AG10803 (cell line): ENCODE measurements at regions not wholly inside any gene's neighbourhood (a gene's known extent, or its start where the extent isn't known, plus 50 kb on each side); places are given as distances from the start of the nearest gene placed in this dataset.
"Not testable (repeated sequence)": the region's sequence is repeated elsewhere in the genome, so short reads cannot be mapped to it uniquely, and the experiment has no call there.

Experiments
- DNase-seq: peaks from one replicate; pipeline ENCODE4 v3.0.0; 2010; ENCODE audit warnings: low read depth
- H3K4me3 ChIP-seq: 2 replicates; pipeline ENCODE4 v1.5.1; 2011; ENCODE audit warnings: mild to moderate bottlenecking, low read length, control low read depth
- CTCF ChIP-seq: conservative IDR thresholded peaks from 2 replicates; pipeline ENCODE4 v1.5.1; 2011; ENCODE audit warnings: mild to moderate bottlenecking, low read length, control low read depth, inconsistent platforms

GRCh38 chr6:168920289-168920688 is 333.4 kb downstream of the THBS2 start:
- no peak overlapping the region for H3K4me3 ChIP-seq
- DNase-seq = no peak
- no peak for TF ChIP-seq CTCF

- H3K4me3 ChIP-seq = no peak overlapping the region
- no peak for DNase-seq
- TF ChIP-seq CTCF = no peak
These were observed 334.0 kb downstream of the THBS2 start for GRCh38 chr6:168919470-168920179.

DNA sequence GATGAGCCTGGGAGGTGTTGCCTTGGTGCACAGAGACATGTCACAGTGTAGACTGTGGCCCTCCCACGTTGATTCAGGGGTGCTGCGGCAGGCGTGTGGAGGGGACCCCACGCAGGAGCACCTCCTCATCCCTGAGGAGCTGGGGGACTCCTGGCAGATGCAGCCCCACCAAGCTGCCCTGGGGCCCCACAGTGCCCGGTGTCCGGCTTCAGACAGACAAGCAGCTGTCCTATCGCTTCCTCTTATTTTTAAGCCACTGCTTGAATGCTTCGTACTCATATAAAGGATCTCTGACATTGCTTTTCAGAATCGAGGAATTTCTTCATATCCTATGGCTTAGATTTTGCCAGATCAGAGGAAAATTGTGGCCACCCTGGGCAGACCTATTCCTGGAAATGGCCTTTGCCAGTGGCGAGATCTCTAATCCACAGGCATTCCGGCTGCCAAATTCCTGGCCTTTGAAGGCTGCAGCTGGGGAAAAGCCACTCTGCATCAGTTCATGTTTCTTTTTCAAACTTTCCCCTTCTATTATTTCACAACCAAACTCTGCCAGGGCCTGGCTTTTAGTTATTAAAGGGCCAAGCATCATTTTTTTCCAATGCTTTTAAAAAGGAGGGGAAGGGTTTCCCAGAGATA is 337.0 kb downstream of the THBS2 start:
- H3K4me3 ChIP-seq = no peak overlapping the region
- no peak for TF ChIP-seq CTCF
- peak; percentile 82 for DNase-seq

GRCh38 chr6:168915855-168916254 is 337.8 kb downstream of the THBS2 start:
- no peak for TF ChIP-seq CTCF
- DNase-seq = no peak
- no peak overlapping the region for H3K4me3 ChIP-seq

DNA sequence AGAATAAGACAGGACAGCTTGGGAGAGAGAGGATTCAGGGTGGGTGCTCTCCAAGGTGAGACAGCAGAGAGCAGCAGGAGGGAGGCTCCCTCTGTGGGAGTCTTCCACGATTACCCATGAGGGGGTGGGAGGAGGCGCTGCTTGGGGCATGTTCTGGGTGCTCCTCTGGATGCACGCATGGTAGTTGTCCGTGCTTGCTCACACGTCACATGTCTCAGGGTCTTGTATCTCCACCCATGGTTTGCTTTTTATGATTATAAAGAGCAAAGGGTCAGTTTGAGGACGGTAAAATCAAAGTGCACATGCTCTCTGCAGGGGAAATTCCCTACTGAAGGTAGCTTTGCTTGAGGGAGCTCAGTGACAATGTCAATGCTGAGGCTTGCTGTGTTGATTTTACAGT is 338.4 kb downstream of the THBS2 start:
- H3K4me3 ChIP-seq = no peak overlapping the region
- DNase-seq = no peak
- TF ChIP-seq CTCF = no peak

DNA sequence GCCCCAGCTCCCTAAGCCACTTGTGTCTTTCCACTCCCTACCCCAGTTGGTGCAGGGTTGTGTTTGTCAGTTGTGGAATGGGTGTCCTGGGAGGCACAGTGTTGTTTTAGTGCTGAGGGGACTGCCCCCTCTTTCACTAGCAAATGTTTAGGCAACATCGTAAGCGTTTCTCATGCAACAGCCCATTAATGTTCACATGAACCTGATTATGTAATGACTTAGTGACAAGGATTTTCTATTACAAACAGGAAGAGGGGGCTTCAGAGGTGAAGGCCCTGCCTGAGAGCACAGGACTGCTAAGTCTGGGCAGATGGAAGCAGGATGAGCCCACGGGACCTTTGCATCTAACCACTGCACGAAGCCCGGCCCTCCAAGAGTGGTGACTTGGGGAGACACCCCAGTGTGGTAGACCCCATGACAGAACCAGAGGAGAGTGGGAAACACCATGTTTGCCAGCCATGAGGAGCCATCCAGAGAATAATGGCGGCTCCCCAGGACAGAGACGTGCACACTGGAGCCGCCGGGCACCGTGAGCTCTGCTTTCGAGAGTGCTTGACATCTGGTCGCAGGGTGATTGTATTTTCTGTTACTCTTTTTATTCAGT is 339.7 kb downstream of the THBS2 start:
- TF ChIP-seq CTCF = no peak
- no peak for DNase-seq
- H3K4me3 ChIP-seq = no peak overlapping the region

DNA sequence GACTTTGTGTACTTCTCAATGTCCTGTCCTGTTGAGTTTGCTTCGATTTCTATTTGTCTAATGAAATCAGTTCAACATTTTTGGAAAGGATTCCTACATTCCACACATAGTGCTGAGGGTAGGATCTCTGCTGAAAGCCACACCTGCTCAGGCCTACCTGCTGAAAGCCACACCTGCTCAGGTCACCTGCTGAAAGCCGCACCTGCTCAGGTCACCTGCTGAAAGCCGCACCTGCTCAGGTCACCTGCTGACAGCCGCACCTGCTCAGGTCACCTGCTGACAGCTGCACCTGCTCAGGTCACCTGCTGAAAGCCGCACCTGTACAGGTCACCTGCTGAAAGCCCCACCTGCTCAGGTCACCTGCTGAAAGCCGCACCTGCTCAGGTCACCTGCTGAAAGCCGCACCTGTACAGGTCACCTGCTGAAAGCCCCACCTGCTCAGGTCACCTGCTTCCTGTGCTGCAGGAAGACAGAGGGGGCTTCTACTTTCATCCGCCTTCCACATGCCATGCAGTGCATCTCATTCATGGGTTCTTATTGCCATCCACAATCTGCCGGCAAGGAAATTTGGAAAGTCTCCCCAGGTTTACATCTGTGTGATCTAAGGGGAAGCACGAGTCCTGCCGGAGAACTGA is 340.3 kb downstream of the THBS2 start:
- not testable (repeated sequence) for H3K4me3 ChIP-seq, DNase-seq
